ENCODE measurements at regions not wholly inside any gene's neighbourhood (a gene's known extent, or its start where the extent isn't known, plus 50 kb on each side); places are given as distances from the start of the nearest gene placed in this dataset.

DNA sequence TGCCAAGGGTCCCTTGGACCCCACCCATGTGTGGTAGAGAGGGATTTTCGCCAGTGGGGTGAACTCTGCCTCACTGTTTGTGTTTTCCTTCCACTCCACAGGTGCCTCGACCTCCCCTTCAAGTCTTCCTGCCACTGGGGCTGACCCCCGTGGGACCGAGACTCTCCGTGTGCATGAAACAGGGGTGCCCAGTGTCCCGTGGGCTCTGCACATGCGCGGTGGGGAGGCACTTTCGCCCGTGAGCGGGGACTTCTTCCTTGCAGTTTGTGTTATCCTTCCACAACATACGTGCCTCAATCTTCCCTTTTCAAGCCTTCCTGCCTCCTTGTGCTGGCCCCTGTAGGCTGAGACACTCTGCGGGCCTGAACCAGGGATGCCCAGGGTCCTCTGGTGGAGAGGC lies 362.4 kb downstream of the ALG10 start:
- TF ChIP-seq, protein P1, sequence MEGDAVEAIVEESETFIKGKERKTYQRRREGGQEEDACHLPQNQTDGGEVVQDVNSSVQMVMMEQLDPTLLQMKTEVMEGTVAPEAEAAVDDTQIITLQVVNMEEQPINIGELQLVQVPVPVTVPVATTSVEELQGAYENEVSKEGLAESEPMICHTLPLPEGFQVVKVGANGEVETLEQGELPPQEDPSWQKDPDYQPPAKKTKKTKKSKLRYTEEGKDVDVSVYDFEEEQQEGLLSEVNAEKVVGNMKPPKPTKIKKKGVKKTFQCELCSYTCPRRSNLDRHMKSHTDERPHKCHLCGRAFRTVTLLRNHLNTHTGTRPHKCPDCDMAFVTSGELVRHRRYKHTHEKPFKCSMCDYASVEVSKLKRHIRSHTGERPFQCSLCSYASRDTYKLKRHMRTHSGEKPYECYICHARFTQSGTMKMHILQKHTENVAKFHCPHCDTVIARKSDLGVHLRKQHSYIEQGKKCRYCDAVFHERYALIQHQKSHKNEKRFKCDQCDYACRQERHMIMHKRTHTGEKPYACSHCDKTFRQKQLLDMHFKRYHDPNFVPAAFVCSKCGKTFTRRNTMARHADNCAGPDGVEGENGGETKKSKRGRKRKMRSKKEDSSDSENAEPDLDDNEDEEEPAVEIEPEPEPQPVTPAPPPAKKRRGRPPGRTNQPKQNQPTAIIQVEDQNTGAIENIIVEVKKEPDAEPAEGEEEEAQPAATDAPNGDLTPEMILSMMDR (IDR thresholded peaks at IDR 0.05): no peak
- TF ChIP-seq EZH2 (IDR thresholded peaks at IDR 0.05) (no peak), EZH2phosphoT487 (IDR thresholded peaks at IDR 0.05) (no peak)
